ENCODE measurements at regions not wholly inside any gene's neighbourhood (a gene's known extent, or its start where the extent isn't known, plus 50 kb on each side); places are given as distances from the start of the nearest gene placed in this dataset.

GRCh38 chr10:124245806-124246440 is 152.5 kb upstream of the CHST15 start:
- TF ChIP-seq CTCF (IDR thresholded peaks at IDR 0.05; ENCODE audit: poor library complexity) (no peak), EZH2 (IDR thresholded peaks at IDR 0.05; ENCODE audit: borderline replicate concordance) (no peak)
